H9 (cell line): ENCODE measurements at regions not wholly inside any gene's neighbourhood (a gene's known extent, or its start where the extent isn't known, plus 50 kb on each side); places are given as distances from the start of the nearest gene placed in this dataset.

Source experiments
- DNase-seq: peaks from one replicate; pipeline ENCODE4 v3.0.0-alpha.2; 2017
- H2AFZ ChIP-seq: one replicate; pipeline ENCODE4 v1.6.1; 2013; ENCODE audit warnings: mild to moderate bottlenecking, low read length, control low read depth, moderate library complexity
- H2AK5ac ChIP-seq: 2 replicates; pipeline ENCODE4 v1.6.1; 2013; ENCODE audit warnings: low read length, control low read depth, mixed read lengths; ENCODE audit not compliant: insufficient read length
- H2BK120ac ChIP-seq: one replicate; pipeline ENCODE4 v1.6.1; 2013; ENCODE audit warnings: low read depth, mild to moderate bottlenecking, low read length, control low read depth, inconsistent platforms; ENCODE audit not compliant: poor library complexity, severe bottlenecking
- H2BK12ac ChIP-seq: 2 replicates; pipeline ENCODE4 v1.6.1; 2013; ENCODE audit warnings: low read length, control low read depth, mixed read lengths, low read depth; ENCODE audit not compliant: insufficient read length
- H2BK15ac ChIP-seq: 2 replicates; pipeline ENCODE4 v1.6.1; 2013; ENCODE audit warnings: low read depth, low read length, control low read depth
- H2BK20ac ChIP-seq: one replicate; pipeline ENCODE4 v1.6.1; 2013; ENCODE audit warnings: low read depth, mild to moderate bottlenecking, low read length, control low read depth, inconsistent platforms; ENCODE audit not compliant: poor library complexity, severe bottlenecking
- H2BK5ac ChIP-seq: 2 replicates; pipeline ENCODE4 v1.6.1; 2013; ENCODE audit warnings: low read length, control low read depth, mixed read lengths; ENCODE audit not compliant: insufficient read length
- H3K14ac ChIP-seq: 2 replicates; pipeline ENCODE4 v1.6.1; 2013; ENCODE audit warnings: low read length, control low read depth; ENCODE audit not compliant: insufficient read depth
- H3K18ac ChIP-seq: 2 replicates; pipeline ENCODE4 v1.6.1; 2013; ENCODE audit warnings: low read depth, mild to moderate bottlenecking, mixed read lengths, low read length, control low read depth; ENCODE audit not compliant: insufficient read length
- H3K23ac ChIP-seq: 2 replicates; pipeline ENCODE4 v1.6.1; 2013; ENCODE audit warnings: low read length, control low read depth, mixed read lengths, low read depth; ENCODE audit not compliant: insufficient read length
- H3K23me2 ChIP-seq: 2 replicates; pipeline ENCODE4 v1.6.1; 2013; ENCODE audit warnings: low read depth, mild to moderate bottlenecking, mixed read lengths, low read length, control low read depth; ENCODE audit not compliant: insufficient read length, poor library complexity, severe bottlenecking
- H3K27ac ChIP-seq: 2 replicates; pipeline ENCODE4 v1.5.1; 2013; ENCODE audit warnings: low read length, control low read depth, mixed read lengths, low read depth; ENCODE audit not compliant: insufficient read length
- H3K27me3 ChIP-seq: 2 replicates; pipeline ENCODE4 v1.6.1; 2013; ENCODE audit warnings: low read length, control low read depth, inconsistent platforms; ENCODE audit not compliant: insufficient read depth
- H3K4ac ChIP-seq: 2 replicates; pipeline ENCODE4 v1.6.1; 2013; ENCODE audit warnings: low read depth, mild to moderate bottlenecking, control low read depth, inconsistent platforms, low read length, moderate library complexity
- H3K4me1 ChIP-seq: 2 replicates; pipeline ENCODE4 v1.6.1; 2013; ENCODE audit warnings: low read length, control low read depth, inconsistent platforms; ENCODE audit not compliant: insufficient read depth
- H3K4me2 ChIP-seq: 2 replicates; pipeline ENCODE4 v1.6.1; 2013; ENCODE audit warnings: low read length, control low read depth, mixed read lengths; ENCODE audit not compliant: insufficient read length, insufficient read depth
- H3K56ac ChIP-seq: 2 replicates; pipeline ENCODE4 v1.6.1; 2013; ENCODE audit warnings: low read depth, mild to moderate bottlenecking, mixed read lengths, low read length, control low read depth; ENCODE audit not compliant: insufficient read length
- H3K79me1 ChIP-seq: 2 replicates; pipeline ENCODE4 v1.6.1; 2013; ENCODE audit warnings: low read depth, mild to moderate bottlenecking, moderate library complexity, low read length, control low read depth, inconsistent platforms; ENCODE audit not compliant: insufficient read depth, poor library complexity, severe bottlenecking
- H3K79me2 ChIP-seq: 2 replicates; pipeline ENCODE4 v1.6.1; 2013; ENCODE audit warnings: low read length, control low read depth, inconsistent platforms; ENCODE audit not compliant: insufficient read depth
- H3K9ac ChIP-seq: 2 replicates; pipeline ENCODE4 v1.6.1; 2013; ENCODE audit warnings: low read length, control low read depth, mixed read lengths; ENCODE audit not compliant: insufficient read length; ENCODE audit errors: extremely low read depth
- H3K9me3 ChIP-seq: one replicate; pipeline ENCODE4 v1.6.1; 2013; ENCODE audit warnings: low read depth, low read length, inconsistent platforms; ENCODE audit not compliant: control insufficient read depth
- H3T11ph ChIP-seq: one replicate; pipeline ENCODE4 v1.6.1; 2013; ENCODE audit warnings: mild to moderate bottlenecking, low read length, control low read depth, inconsistent platforms
- H4K20me1 ChIP-seq: one replicate; pipeline ENCODE4 v1.6.1; 2013; ENCODE audit not compliant: control insufficient read depth, insufficient read length, insufficient read depth
- H4K5ac ChIP-seq: 2 replicates; pipeline ENCODE4 v1.6.1; 2013; ENCODE audit warnings: low read depth, mild to moderate bottlenecking, mixed read lengths, low read length, control low read depth; ENCODE audit not compliant: insufficient read length
- H4K8ac ChIP-seq: replicated peaks from 2 replicates; pipeline ENCODE4 v1.6.1; 2013; ENCODE audit warnings: low read length, control low read depth, mixed read lengths, low read depth; ENCODE audit not compliant: insufficient read length
- H4K91ac ChIP-seq: 2 replicates; pipeline ENCODE4 v1.6.1; 2013; ENCODE audit warnings: low read depth, mild to moderate bottlenecking, moderate library complexity, mixed read lengths, low read length, control low read depth; ENCODE audit not compliant: insufficient read length
- H3K27ac Mint-ChIP-seq, 3 experiments: 2 replicates in 2 of 3; 3 replicates in 1 of 3; pipeline ENCODE4 v1.8.0; 2020 to 2021; ENCODE audit warnings: mixed read lengths in 3 of 3, mild to moderate bottlenecking in 1 of 3, moderate library complexity in 1 of 3
- H3K27me3 Mint-ChIP-seq: 2 replicates; pipeline ENCODE4 v1.8.0; 2021; ENCODE audit warnings: low read depth, mild to moderate bottlenecking, moderate library complexity, mixed read lengths
- H3K36me3 Mint-ChIP-seq, 3 experiments: 2 replicates in 2 of 3; 3 replicates in 1 of 3; pipeline ENCODE4 v1.8.0; 2020 to 2021; ENCODE audit warnings: low read depth in 3 of 3, mixed read lengths in 3 of 3; ENCODE audit not compliant: insufficient read depth in 1 of 3
- H3K4me1 Mint-ChIP-seq, 2 experiments: 2 replicates each; pipeline ENCODE4 v1.8.0; 2020; ENCODE audit warnings: mixed read lengths in 2 of 2
- H3K4me3 Mint-ChIP-seq, 2 experiments: 2 replicates in 1 of 2; 3 replicates in 1 of 2; pipeline ENCODE4 v1.8.0; 2020 to 2021; ENCODE audit warnings: mild to moderate bottlenecking in 2 of 2, mixed read lengths in 2 of 2, moderate library complexity in 1 of 2
- H3K9me3 Mint-ChIP-seq, 2 experiments: 2 replicates in 1 of 2; 3 replicates in 1 of 2; pipeline ENCODE4 v1.8.0; 2020; ENCODE audit warnings: mild to moderate bottlenecking in 2 of 2, mixed read lengths in 2 of 2, moderate library complexity in 1 of 2
- CTCF ChIP-seq: fragments of 200-600 bp; sonication (generic); conservative IDR thresholded peaks from 3 replicates; pipeline ENCODE4 v1.8.0; 2021; ENCODE audit warnings: antibody characterized with exemption, mild to moderate bottlenecking
- WGBS: extraction: QIAGEN DNeasy Blood & Tissue Kit; methylation state at CpG from one replicate; pipeline ENCODE4 v1.1.7; 2013; ENCODE audit warnings: missing lambda C conversion rate, low lambda C conversion rate, mixed read lengths; ENCODE audit not compliant: insufficient read length; ENCODE audit errors: extremely low coverage; 5-methylcytosine and 5-hydroxymethylcytosine counted together

GRCh38 chr14:26775765-26776563, 178.1 kb upstream of the NOVA1 start:
- H3K4me1 ChIP-seq, result no peaks in the 10 kb centered on the region
- TF ChIP-seq CTCF, result no peak
- H2AK5ac ChIP-seq, result no peak overlapping the region
- no peak overlapping the region for H2BK5ac ChIP-seq
- no peaks in the 10 kb centered on the region for H3K9me3 ChIP-seq
- Mint-ChIP-seq H3K27ac (no peak overlapping the region), H3K4me3 (no peak overlapping the region), H3K4me1 (peaks cover 13 to 19% of the 10 kb centered on the region in 2 experiments), H3K36me3 (no peaks in the 10 kb centered on the region), H3K9me3 (no peaks in the 10 kb centered on the region; a peak in 1 of 5 replicates), H3K27me3 (no peaks in the 10 kb centered on the region)
- H3K23me2 ChIP-seq, result no peaks in the 10 kb centered on the region
- H2BK120ac ChIP-seq, result no peak overlapping the region
- H3K79me2 ChIP-seq, result no peaks in the 10 kb centered on the region
- no peaks in the 10 kb centered on the region for H4K20me1 ChIP-seq
- no peak overlapping the region for H3K18ac ChIP-seq
- no peak overlapping the region for H4K8ac ChIP-seq
- no peak overlapping the region for H3T11ph ChIP-seq
- no peak overlapping the region; the same call in 1 of the 2 replicates for H2BK15ac ChIP-seq
- no peak overlapping the region for H3K56ac ChIP-seq
- H2BK20ac ChIP-seq, result no peak overlapping the region
- no peak for DNase-seq
- no peaks in the 10 kb centered on the region for H3K79me1 ChIP-seq
- H2AFZ ChIP-seq, result no peak overlapping the region
- no peak overlapping the region for H3K9ac ChIP-seq
- no peak overlapping the region for H3K27ac ChIP-seq
- H3K23ac ChIP-seq, result no peak overlapping the region
- no peak overlapping the region for H2BK12ac ChIP-seq
- H3K14ac ChIP-seq, result no peak overlapping the region
- WGBS, result no CpG with 5 or more reads among the region's 5 CpGs
- H4K91ac ChIP-seq, result no peak overlapping the region
- H3K4ac ChIP-seq, result no peak overlapping the region
- H3K4me2 ChIP-seq, result no peak overlapping the region
- no peaks in the 10 kb centered on the region for H3K27me3 ChIP-seq
- no peak overlapping the region for H4K5ac ChIP-seq
